Neutrophil (primary cell): ENCODE measurements at regions not wholly inside any gene's neighbourhood (a gene's known extent, or its start where the extent isn't known, plus 50 kb on each side); places are given as distances from the start of the nearest gene placed in this dataset.

Experiments used
- H3K27ac ChIP-seq: fragments of 200-600 bp; sonication (generic); 2 replicates; pipeline ENCODE4 v1.5.1; 2016; ENCODE audit warnings: mild to moderate bottlenecking, moderate library complexity
- H3K27me3 ChIP-seq: fragments of 200-600 bp; sonication (generic); 2 replicates; pipeline ENCODE4 v1.6.0; 2016; ENCODE audit warnings: mild to moderate bottlenecking
- H3K36me3 ChIP-seq: fragments of 200-600 bp; sonication (generic); 2 replicates; pipeline ENCODE4 v1.5.1; 2017
- H3K4me1 ChIP-seq, 2 experiments: fragments of 200-600 bp in 1 of 2; sonication (generic) in 1 of 2; 1 replicate in 1 of 2; 2 replicates in 1 of 2; pipeline versions ENCODE4 v1.5.1 to v1.6.1; 2013 to 2016; ENCODE audit warnings: low read depth in 1 of 2, low read length in 1 of 2, mild to moderate bottlenecking in 1 of 2, moderate library complexity in 1 of 2; ENCODE audit not compliant: control insufficient read depth in 1 of 2, insufficient read depth in 1 of 2
- H3K4me3 ChIP-seq, 2 experiments: fragments of 200-600 bp in 1 of 2; sonication (generic) in 1 of 2; 1 replicate in 1 of 2; 2 replicates in 1 of 2; pipeline ENCODE4 v1.5.1; 2013 to 2016; ENCODE audit warnings: low read depth in 1 of 2, low read length in 1 of 2, mild to moderate bottlenecking in 1 of 2, moderate library complexity in 1 of 2
- H3K9me3 ChIP-seq: fragments of 200-600 bp; sonication (generic); 2 replicates; pipeline ENCODE4 v1.5.1; 2016
- CTCF ChIP-seq: fragments of 200-600 bp; sonication (generic); IDR thresholded peaks from 2 replicates; pipeline ENCODE4 v1.5.1; 2016; ENCODE audit warnings: antibody characterized with exemption

DNA sequence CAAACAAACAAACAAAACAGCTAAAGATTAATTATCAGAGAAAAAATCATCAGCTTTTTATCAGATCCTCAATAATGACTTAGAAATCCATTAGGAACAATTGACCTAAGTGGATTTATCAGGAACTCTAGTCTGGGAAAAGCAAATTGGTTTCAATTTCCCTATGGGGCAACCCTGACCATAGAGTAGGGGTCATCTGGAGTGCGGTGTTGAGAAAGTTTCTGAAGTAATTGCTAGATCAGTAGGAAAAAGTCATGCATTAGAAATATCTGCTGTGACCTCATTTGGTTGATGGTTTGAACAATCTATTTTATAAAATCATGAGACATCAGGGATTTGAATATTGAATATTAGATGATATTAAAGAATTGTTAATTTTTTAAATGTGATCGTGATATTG, 507.9 kb downstream of the TXNL1 start:
- H3K4me3 ChIP-seq: no peak overlapping the region
- H3K27me3 ChIP-seq: no peaks in the 10 kb centered on the region
- no peak overlapping the region for H3K27ac ChIP-seq
- no peaks in the 10 kb centered on the region for H3K9me3 ChIP-seq
- H3K36me3 ChIP-seq: no peaks in the 10 kb centered on the region
- TF ChIP-seq CTCF: no peak
- H3K4me1 ChIP-seq: no peaks in the 10 kb centered on the region

DNA sequence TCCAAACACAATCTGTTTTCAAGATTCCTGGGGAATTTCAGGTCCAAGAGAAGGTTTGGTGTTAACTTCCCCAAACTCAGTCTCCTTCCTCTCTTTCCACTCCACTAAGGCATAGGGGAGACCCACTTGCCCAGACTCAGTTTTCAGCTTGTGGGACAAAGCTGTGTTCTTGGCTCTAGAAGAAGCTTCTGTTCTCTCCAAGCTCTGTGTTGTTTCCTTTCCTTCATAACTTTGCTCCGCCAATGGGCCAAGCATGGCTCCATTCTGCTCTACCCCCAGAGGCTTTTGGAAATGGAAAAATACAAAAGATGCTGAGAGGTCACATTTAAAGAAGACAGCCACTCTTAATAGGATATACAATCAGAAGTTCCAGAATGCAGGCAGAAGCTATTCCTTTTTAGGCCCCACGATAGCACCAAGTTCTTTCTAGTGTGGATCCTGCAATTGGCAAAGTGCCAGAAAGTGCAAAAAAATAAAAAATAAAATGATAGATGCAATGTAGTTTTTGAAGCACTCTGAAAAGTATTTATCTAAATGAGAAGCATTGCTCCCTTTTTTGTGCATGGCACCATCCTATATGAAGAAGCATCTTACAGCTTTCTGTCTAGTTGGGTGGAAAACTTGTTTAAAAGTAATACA, 510.1 kb downstream of the TXNL1 start:
- H3K9me3 ChIP-seq: no peaks in the 10 kb centered on the region
- no peak overlapping the region for H3K4me3 ChIP-seq
- H3K36me3 ChIP-seq: no peaks in the 10 kb centered on the region
- H3K4me1 ChIP-seq: no peaks in the 10 kb centered on the region
- TF ChIP-seq CTCF: no peak
- no peaks in the 10 kb centered on the region for H3K27me3 ChIP-seq
- no peak overlapping the region for H3K27ac ChIP-seq

GRCh38 chr18:56127322-56128099, 510.9 kb downstream of the TXNL1 start:
- TF ChIP-seq CTCF: no peak
- Histone ChIP-seq H3K4me3 (no peak overlapping the region), H3K4me1 (no peaks in the 10 kb centered on the region), H3K27ac (no peak overlapping the region), H3K9me3 (no peaks in the 10 kb centered on the region), H3K36me3 (no peaks in the 10 kb centered on the region), H3K27me3 (no peaks in the 10 kb centered on the region)

- H3K27me3 ChIP-seq: no peaks in the 10 kb centered on the region
- no peaks in the 10 kb centered on the region for H3K36me3 ChIP-seq
- H3K27ac ChIP-seq: no peak overlapping the region
- H3K9me3 ChIP-seq: no peaks in the 10 kb centered on the region
- no peaks in the 10 kb centered on the region for H3K4me1 ChIP-seq
- TF ChIP-seq CTCF: no peak
- no peak overlapping the region for H3K4me3 ChIP-seq
Observed at GRCh38 chr18:56124186-56124585, 514.2 kb downstream of the TXNL1 start.

- Histone ChIP-seq H3K9me3 (no peaks in the 10 kb centered on the region), H3K4me1 (no peaks in the 10 kb centered on the region), H3K27me3 (no peaks in the 10 kb centered on the region), H3K36me3 (no peaks in the 10 kb centered on the region), H3K4me3 (no peak overlapping the region), H3K27ac (no peak overlapping the region)
- no peak for TF ChIP-seq CTCF
Observed at GRCh38 chr18:56121669-56122068, 516.7 kb downstream of the TXNL1 start.
